ENCODE measurements at regions not wholly inside any gene's neighbourhood (a gene's known extent, or its start where the extent isn't known, plus 50 kb on each side); places are given as distances from the start of the nearest gene placed in this dataset.

GRCh38 chr13:112200200-112200599, 133.3 kb downstream of the SOX1 start:
- 90% methylated on average over 3 of the region's 10 CpGs for WGBS (ENCODE audit: insufficient coverage)
- Histone ChIP-seq H3K27me3 (ENCODE audit: control insufficient read depth in 2 of 2, insufficient read depth in 2 of 2, low read length in 2 of 2) (peaks cover 4 to 12% of the 10 kb centered on the region in 2 donors), H3K4me2 (replicated peaks; ENCODE audit: extremely low read depth, low read length, poor library complexity, severe bottlenecking) (no peak overlapping the region), H3K9ac (ENCODE audit: insufficient read depth, low read length, poor library complexity, severe bottlenecking) (no peak overlapping the region), H3K27ac (ENCODE audit: low read depth in 1 of 2, low read length in 2 of 2) (no peak overlapping the region), H3K9me3 (replicated peaks in 1 of 2; ENCODE audit: control insufficient read depth in 1 of 2, insufficient read depth in 1 of 2, low read length in 2 of 2) (peaks cover 1 to 16% of the 10 kb centered on the region in 2 donors), H3K4me1 (ENCODE audit: control insufficient read depth in 1 of 2, insufficient read depth in 2 of 2, low read length in 2 of 2) (no peaks in the 10 kb centered on the region), H2AFZ (ENCODE audit: insufficient read depth, low read depth, low read length, poor library complexity, severe bottlenecking) (no peak overlapping the region), H3K79me2 (ENCODE audit: insufficient read depth, low read length) (no peaks in the 10 kb centered on the region), H4K20me1 (ENCODE audit: insufficient read depth, low read length) (no peaks in the 10 kb centered on the region), H3K4me3 (replicated peaks in 1 of 3; ENCODE audit: low read depth in 2 of 3, low read length in 3 of 3) (no peak overlapping the region), H3K36me3 (replicated peaks in 1 of 2; ENCODE audit: control insufficient read depth in 1 of 2, insufficient read depth in 2 of 2, low read length in 2 of 2) (no peaks in the 10 kb centered on the region)
- Mint-ChIP-seq H3K4me3 (no peak overlapping the region), H3K4me1 (no peaks in the 10 kb centered on the region), H3K27ac (no peak overlapping the region), H3K27me3 (ENCODE audit: low read depth in 3 of 3) (peaks cover 14 to 21% (median 20%) of the 10 kb centered on the region in 3 donors), H3K9me3 (peaks cover under 1 to 20% (median 9%) of the 10 kb centered on the region in 7 donors), H3K36me3 (no peaks in the 10 kb centered on the region)
- TF ChIP-seq, protein P1, sequence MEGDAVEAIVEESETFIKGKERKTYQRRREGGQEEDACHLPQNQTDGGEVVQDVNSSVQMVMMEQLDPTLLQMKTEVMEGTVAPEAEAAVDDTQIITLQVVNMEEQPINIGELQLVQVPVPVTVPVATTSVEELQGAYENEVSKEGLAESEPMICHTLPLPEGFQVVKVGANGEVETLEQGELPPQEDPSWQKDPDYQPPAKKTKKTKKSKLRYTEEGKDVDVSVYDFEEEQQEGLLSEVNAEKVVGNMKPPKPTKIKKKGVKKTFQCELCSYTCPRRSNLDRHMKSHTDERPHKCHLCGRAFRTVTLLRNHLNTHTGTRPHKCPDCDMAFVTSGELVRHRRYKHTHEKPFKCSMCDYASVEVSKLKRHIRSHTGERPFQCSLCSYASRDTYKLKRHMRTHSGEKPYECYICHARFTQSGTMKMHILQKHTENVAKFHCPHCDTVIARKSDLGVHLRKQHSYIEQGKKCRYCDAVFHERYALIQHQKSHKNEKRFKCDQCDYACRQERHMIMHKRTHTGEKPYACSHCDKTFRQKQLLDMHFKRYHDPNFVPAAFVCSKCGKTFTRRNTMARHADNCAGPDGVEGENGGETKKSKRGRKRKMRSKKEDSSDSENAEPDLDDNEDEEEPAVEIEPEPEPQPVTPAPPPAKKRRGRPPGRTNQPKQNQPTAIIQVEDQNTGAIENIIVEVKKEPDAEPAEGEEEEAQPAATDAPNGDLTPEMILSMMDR (IDR thresholded peaks at IDR 0.05), result no peak
- DNase-seq, result no peak
- intact Hi-C loops (cut with micrococcal nuclease), result no loop called here

GRCh38 chr13:112202266-112202665, 135.3 kb downstream of the SOX1 start:
- Histone ChIP-seq H3K36me3 (replicated peaks in 1 of 2; ENCODE audit: control insufficient read depth in 1 of 2, insufficient read depth in 2 of 2, low read length in 2 of 2) (no peaks in the 10 kb centered on the region), H4K20me1 (ENCODE audit: insufficient read depth, low read length) (no peaks in the 10 kb centered on the region), H2AFZ (ENCODE audit: insufficient read depth, low read depth, low read length, poor library complexity, severe bottlenecking) (no peak overlapping the region), H3K9ac (ENCODE audit: insufficient read depth, low read length, poor library complexity, severe bottlenecking) (no peak overlapping the region), H3K79me2 (ENCODE audit: insufficient read depth, low read length) (no peaks in the 10 kb centered on the region), H3K27me3 (ENCODE audit: control insufficient read depth in 2 of 2, insufficient read depth in 2 of 2, low read length in 2 of 2) (peaks cover 15 to 32% of the 10 kb centered on the region in 2 donors), H3K27ac (ENCODE audit: low read depth in 1 of 2, low read length in 2 of 2) (no peak overlapping the region), H3K4me3 (replicated peaks in 1 of 3; ENCODE audit: low read depth in 2 of 3, low read length in 3 of 3) (no peak overlapping the region), H3K4me2 (replicated peaks; ENCODE audit: extremely low read depth, low read length, poor library complexity, severe bottlenecking) (no peak overlapping the region), H3K9me3 (replicated peaks in 1 of 2; ENCODE audit: control insufficient read depth in 1 of 2, insufficient read depth in 1 of 2, low read length in 2 of 2) (peaks cover under 1 to 4% of the 10 kb centered on the region in 2 donors), H3K4me1 (ENCODE audit: control insufficient read depth in 1 of 2, insufficient read depth in 2 of 2, low read length in 2 of 2) (no peaks in the 10 kb centered on the region)
- 92% methylated on average over 15 of the region's 19 CpGs for WGBS (ENCODE audit: insufficient coverage)
- no peak for DNase-seq
- no peaks in the 10 kb centered on the region for H3K36me3 Mint-ChIP-seq
- no peak overlapping the region for H3K27ac Mint-ChIP-seq
- peaks cover 32 to 40% (median 34%) of the 10 kb centered on the region in 3 donors for H3K27me3 Mint-ChIP-seq (ENCODE audit: low read depth in 3 of 3)
- intact Hi-C loops (cut with micrococcal nuclease), result no loop called here
- TF ChIP-seq, protein P1 (IDR thresholded peaks at IDR 0.05), result no peak
- H3K9me3 Mint-ChIP-seq, result peaks cover 0 to 15% (median under 1%) of the 10 kb centered on the region in 7 donors
- no peak overlapping the region for H3K4me3 Mint-ChIP-seq
- H3K4me1 Mint-ChIP-seq, result no peaks in the 10 kb centered on the region
